PC-9 (cell line): ENCODE measurements at regions not wholly inside any gene's neighbourhood (a gene's known extent, or its start where the extent isn't known, plus 50 kb on each side); places are given as distances from the start of the nearest gene placed in this dataset.

Experiments
- BruUV-seq: library from RNA; stranded (reverse); fragments of 400-500 nt; replicated peaks from 2 replicates; lab custom pipeline; 2021; lab: Mats Ljungman, UMichigan
- CTCF ChIA-PET: fragments of 300-600 bp; sonication (Branson Sonifier 250); formaldehyde crosslinking; loops from one replicate; lab custom pipeline; 2022; ENCODE audit warnings: antibody characterized with exemption; lab: Charles Lee
- POLR2A ChIA-PET: fragments of 300-600 bp; sonication (Branson Sonifier 250); formaldehyde crosslinking; loops from one replicate; lab custom pipeline; 2022; ENCODE audit warnings: antibody characterized with exemption; ENCODE audit not compliant: unreplicated experiment; lab: Charles Lee
- DNase-seq, 2 experiments: peaks; one replicate each; pipeline versions ENCODE4 v3.0.0 to v3.0.0-alpha.2; 2015 to 2022; ENCODE audit warnings: mixed read lengths in 1 of 2
- H2AFZ ChIP-seq: fragments of 200-600 bp; sonication (generic); 2 replicates; pipeline ENCODE4 v1.8.1; 2017; ENCODE audit warnings: antibody characterized with exemption
- H3F3A ChIP-seq: fragments of 200-600 bp; sonication (generic); 2 replicates; pipeline ENCODE4 v1.8.1; 2017; ENCODE audit warnings: antibody characterized with exemption, mild to moderate bottlenecking, low read depth; ENCODE audit not compliant: insufficient read depth
- H3K27ac ChIP-seq: fragments of 200-600 bp; sonication (generic); 2 replicates; pipeline ENCODE4 v1.6.1; 2016; ENCODE audit warnings: mixed run types
- H3K27me3 ChIP-seq: fragments of 200-600 bp; sonication (generic); 2 replicates; pipeline ENCODE4 v1.6.1; 2016; ENCODE audit warnings: low read depth, mixed run types; ENCODE audit not compliant: insufficient read depth
- H3K36me3 ChIP-seq: fragments of 200-600 bp; sonication (generic); 2 replicates; pipeline ENCODE4 v1.6.1; 2016; ENCODE audit warnings: low read depth, mixed run types
- H3K4me1 ChIP-seq: fragments of 200-600 bp; sonication (generic); replicated peaks from 2 replicates; pipeline ENCODE4 v1.6.1; 2016; ENCODE audit warnings: mixed run types; ENCODE audit not compliant: insufficient read depth
- H3K4me2 ChIP-seq: fragments of 200-600 bp; sonication (generic); 2 replicates; pipeline ENCODE4 v1.6.1; 2017; ENCODE audit warnings: mixed run types
- H3K4me3 ChIP-seq: fragments of 200-600 bp; sonication (generic); 2 replicates; pipeline ENCODE4 v1.6.1; 2016; ENCODE audit warnings: mixed run types
- H3K79me2 ChIP-seq: fragments of 200-600 bp; sonication (generic); 2 replicates; pipeline ENCODE4 v1.6.1; 2017; ENCODE audit warnings: low read depth, mixed run types
- H3K9me2 ChIP-seq: fragments of 200-600 bp; sonication (generic); 2 replicates; pipeline ENCODE4 v1.8.1; 2017; ENCODE audit warnings: mild to moderate bottlenecking; ENCODE audit not compliant: insufficient read depth
- H3K9me3 ChIP-seq: fragments of 200-600 bp; sonication (generic); 2 replicates; pipeline ENCODE4 v1.8.1; 2016; ENCODE audit warnings: low read depth; ENCODE audit not compliant: insufficient read depth
- H4K20me1 ChIP-seq: fragments of 200-600 bp; sonication (generic); 2 replicates; pipeline ENCODE4 v1.8.1; 2017; ENCODE audit not compliant: insufficient read depth
- CTCF ChIP-seq: fragments of 200-600 bp; sonication (generic); conservative IDR thresholded peaks from 2 replicates; pipeline ENCODE4 v1.6.1; 2017; ENCODE audit warnings: mixed run types, antibody characterized with exemption, mild to moderate bottlenecking, moderate library complexity
- EZH2 ChIP-seq: fragments of 200-600 bp; sonication (generic); IDR thresholded peaks from 2 replicates; pipeline ENCODE4 v1.8.0; 2017; ENCODE audit warnings: antibody characterized with exemption, low read depth
- intact Hi-C: fragments of 100-400 bp; cut with micrococcal nuclease; formaldehyde crosslinking; loops from one replicate; pipeline ENCODE4 v1.10.0; 2022; ENCODE audit not compliant: unreplicated experiment

- Histone ChIP-seq H3K9me3 (no peaks in the 10 kb centered on the region), H3K4me2 (no peak overlapping the region), H3K36me3 (peaks cover 24% of the 10 kb centered on the region; the same call in 1 of the 2 replicates), H3K27ac (no peak overlapping the region), H3K9me2 (no peaks in the 10 kb centered on the region), H3K4me3 (no peak overlapping the region), H3K79me2 (peaks cover 23% of the 10 kb centered on the region; the same call in 1 of the 2 replicates), H3K4me1 (peaks cover 8% of the 10 kb centered on the region), H3K27me3 (no peaks in the 10 kb centered on the region), H4K20me1 (0 out of 2 replicates have a peak, but pooled peaks cover 3% of the 10 kb centered on the region), H3F3A (peaks cover 5% of the 10 kb centered on the region), H2AFZ (no peak overlapping the region)
- BruUV-seq: no TSS peak
- CTCF ChIA-PET: no interaction called here
- intact Hi-C loops: no loop called here
- no peak for DNase-seq
- no peak for TF ChIP-seq EZH2
- no peak for TF ChIP-seq CTCF
- POLR2A ChIA-PET: no interaction called here
Measured at GRCh38 chr3:44109771-44110361, 131.8 kb upstream of the TOPAZ1 start.

- no peak for DNase-seq
- POLR2A ChIA-PET: no interaction called here
- no peaks in the 10 kb centered on the region for H3K27me3 ChIP-seq
- intact Hi-C loops: no loop called here
- no peak overlapping the region for H3K4me3 ChIP-seq
- H4K20me1 ChIP-seq: no peaks in the 10 kb centered on the region
- peaks cover 24% of the 10 kb centered on the region; the same call in 1 of the 2 replicates for H3K36me3 ChIP-seq
- H2AFZ ChIP-seq: no peak overlapping the region
- BruUV-seq: no TSS peak
- no peak overlapping the region for H3K27ac ChIP-seq
- H3K79me2 ChIP-seq: peaks cover 18% of the 10 kb centered on the region; the same call in 1 of the 2 replicates
- no peaks in the 10 kb centered on the region for H3K9me3 ChIP-seq
- no peaks in the 10 kb centered on the region for H3F3A ChIP-seq
- no peaks in the 10 kb centered on the region for H3K9me2 ChIP-seq
- H3K4me2 ChIP-seq: no peak overlapping the region
- no peak for TF ChIP-seq EZH2
- no peak for TF ChIP-seq CTCF
- H3K4me1 ChIP-seq: peaks cover 2% of the 10 kb centered on the region
- CTCF ChIA-PET: no interaction called here
Measured at GRCh38 chr3:44110648-44111047, 131.0 kb upstream of the TOPAZ1 start.

GRCh38 chr3:44111482-44111881 lies 130.2 kb upstream of the TOPAZ1 start:
- Histone ChIP-seq H3K9me3 (no peaks in the 10 kb centered on the region), H3K4me1 (no peaks in the 10 kb centered on the region), H3F3A (no peaks in the 10 kb centered on the region), H3K4me2 (no peak overlapping the region), H3K27me3 (no peaks in the 10 kb centered on the region), H4K20me1 (no peaks in the 10 kb centered on the region), H3K79me2 (0 out of 2 replicates have a peak, but pooled peaks cover 12% of the 10 kb centered on the region), H3K4me3 (no peak overlapping the region), H3K9me2 (no peaks in the 10 kb centered on the region), H2AFZ (no peak overlapping the region), H3K27ac (no peak overlapping the region), H3K36me3 (peaks cover 21% of the 10 kb centered on the region; the same call in 1 of the 2 replicates)
- no peak for DNase-seq
- BruUV-seq: no TSS peak
- intact Hi-C loops: no loop called here
- ChIA-PET POLR2A (no interaction called here), CTCF (no interaction called here)
- no peak for TF ChIP-seq EZH2
- no peak for TF ChIP-seq CTCF
